Liver (tissue), 8 donors: ENCODE measurements at regions not wholly inside any gene's neighbourhood (a gene's known extent, or its start where the extent isn't known, plus 50 kb on each side); places are given as distances from the start of the nearest gene placed in this dataset.

Experiments
- DNase-seq: peaks from one replicate; pipeline ENCODE4 v3.0.0-alpha.2; 2017; ENCODE audit warnings: low spot score
- H3K27ac ChIP-seq, 2 donors: one replicate each; pipeline ENCODE4 v1.7.0; 2013; ENCODE audit warnings: inconsistent platforms in 2 of 2, low read length in 2 of 2, control low read depth in 1 of 2, low read depth in 1 of 2, mild to moderate bottlenecking in 1 of 2
- H3K27me3 ChIP-seq, 4 donors: one replicate each; pipeline versions ENCODE4 v1.6.1 to v1.7.0; 2013; ENCODE audit warnings: low read length in 3 of 4, inconsistent platforms in 1 of 4, mild to moderate bottlenecking in 1 of 4, moderate library complexity in 1 of 4; ENCODE audit not compliant: control insufficient read depth in 4 of 4, insufficient read depth in 4 of 4
- H3K36me3 ChIP-seq, 4 donors: one replicate each; pipeline versions ENCODE4 v1.6.1 to v1.7.0; 2013; ENCODE audit warnings: low read length in 3 of 4, mild to moderate bottlenecking in 3 of 4, low read depth in 1 of 4, moderate library complexity in 1 of 4; ENCODE audit not compliant: control insufficient read depth in 4 of 4, insufficient read depth in 3 of 4
- H3K4me1 ChIP-seq, 4 donors: one replicate each; pipeline versions ENCODE4 v1.6.1 to v1.7.0; 2013; ENCODE audit warnings: low read length in 3 of 4, mild to moderate bottlenecking in 3 of 4, moderate library complexity in 1 of 4; ENCODE audit not compliant: control insufficient read depth in 4 of 4, insufficient read depth in 4 of 4
- H3K4me3 ChIP-seq, 3 donors: one replicate each; pipeline versions ENCODE4 v1.6.1 to v1.7.0; 2013; ENCODE audit warnings: low read length in 3 of 3, control low read depth in 1 of 3, low read depth in 1 of 3, mild to moderate bottlenecking in 1 of 3
- H3K9ac ChIP-seq, 2 donors: one replicate each; pipeline ENCODE4 v1.7.0; 2013; ENCODE audit warnings: low read length in 2 of 2, mild to moderate bottlenecking in 2 of 2, moderate library complexity in 2 of 2, control low read depth in 1 of 2, low read depth in 1 of 2
- H3K9me3 ChIP-seq, 4 donors: one replicate each; pipeline versions ENCODE4 v1.6.1 to v1.7.0; 2013; ENCODE audit warnings: low read length in 3 of 4; ENCODE audit not compliant: control insufficient read depth in 4 of 4
- ATF3 ChIP-seq: IDR thresholded peaks from 2 replicates; pipeline ENCODE4 v1.6.1; 2016; ENCODE audit warnings: antibody characterized with exemption
- CTCF ChIP-seq: fragments of 150-350 bp; IDR thresholded peaks from 2 replicates; pipeline ENCODE4 v1.5.1; 2017; ENCODE audit warnings: improper control_type of control experiment, low read depth, low read length; ENCODE audit not compliant: missing input control
- EGR1 ChIP-seq, 2 donors: IDR thresholded peaks; 2 replicates each; pipeline ENCODE4 v1.6.1; 2016 to 2018; ENCODE audit warnings: antibody characterized with exemption in 2 of 2, low read depth in 2 of 2
- FOXA1 ChIP-seq: IDR thresholded peaks from 2 replicates; pipeline ENCODE4 v1.6.1; 2016; ENCODE audit warnings: antibody characterized with exemption
- FOXA2 ChIP-seq: IDR thresholded peaks from 2 replicates; pipeline ENCODE4 v1.6.1; 2016; ENCODE audit warnings: antibody characterized with exemption
- GABPA ChIP-seq, 2 donors: IDR thresholded peaks in 1 of 2; conservative IDR thresholded peaks in 1 of 2; 2 replicates each; pipeline ENCODE4 v1.6.1; 2016; ENCODE audit warnings: antibody characterized with exemption in 2 of 2, mild to moderate bottlenecking in 1 of 2, moderate library complexity in 1 of 2
- HNF4A ChIP-seq, 2 donors: conservative IDR thresholded peaks; 2 replicates each; pipeline ENCODE4 v1.6.1; 2016; ENCODE audit warnings: antibody characterized with exemption in 2 of 2, mild to moderate bottlenecking in 2 of 2
- JUND ChIP-seq, 2 donors: IDR thresholded peaks; 2 replicates each; pipeline ENCODE4 v1.6.1; 2016; ENCODE audit warnings: antibody characterized with exemption in 2 of 2
- MAX ChIP-seq: IDR thresholded peaks from 2 replicates; pipeline ENCODE4 v1.6.1; 2016; ENCODE audit warnings: antibody characterized with exemption
- NR2F2 ChIP-seq: IDR thresholded peaks from 2 replicates; pipeline ENCODE4 v1.6.1; 2016; ENCODE audit warnings: antibody characterized with exemption
- RXRA ChIP-seq, 2 donors: IDR thresholded peaks; 2 replicates each; pipeline ENCODE4 v1.6.1; 2017 to 2018; ENCODE audit warnings: antibody characterized with exemption in 2 of 2, mild to moderate bottlenecking in 1 of 2
- SP1 ChIP-seq: IDR thresholded peaks from 2 replicates; pipeline ENCODE4 v1.6.1; 2018; ENCODE audit warnings: antibody characterized with exemption, mild to moderate bottlenecking
- TAF1 ChIP-seq: conservative IDR thresholded peaks from 2 replicates; pipeline ENCODE4 v1.6.1; 2016; ENCODE audit warnings: antibody characterized with exemption, mild to moderate bottlenecking
- YY1 ChIP-seq: IDR thresholded peaks from 2 replicates; pipeline ENCODE4 v1.6.1; 2016; ENCODE audit warnings: antibody characterized with exemption, mild to moderate bottlenecking
- ZBTB33 ChIP-seq: IDR thresholded peaks from 2 replicates; pipeline ENCODE4 v1.6.1; 2016; ENCODE audit warnings: antibody characterized with exemption
- WGBS: extraction: QIAGEN DNeasy Blood & Tissue Kit; methylation state at CpG from one replicate; pipeline ENCODE4 v1.1.7; 2013; 5-methylcytosine and 5-hydroxymethylcytosine counted together
- donor health status: healthy.
- donor health status: healthy.
- donor health status: healthy.
- donor health status: healthy.
- donor health status: healthy.

GRCh38 chr16:8251727-8252126, 338.6 kb downstream of the TMEM114 start (continued):
- no peak for TF ChIP-seq GABPA (IDR thresholded peaks at IDR 0.05 in 1 of 2, conservative IDR thresholded peaks at IDR 0.05 in 1 of 2)

- no peak for DNase-seq
- H3K27ac ChIP-seq: no peak overlapping the region
- H3K9ac ChIP-seq: no peak overlapping the region
- H3K4me1 ChIP-seq: no peaks in the 10 kb centered on the region
- no peaks in the 10 kb centered on the region for H3K36me3 ChIP-seq
- H3K9me3 ChIP-seq: no peaks in the 10 kb centered on the region
- H3K4me3 ChIP-seq: no peak overlapping the region
- 62% methylated on average over 3 of the region's 3 CpGs for WGBS
- TF ChIP-seq EGR1 (IDR thresholded peaks at IDR 0.05; ENCODE audit: low read depth in 2 of 2): no peak
- TF ChIP-seq HNF4A (conservative IDR thresholded peaks at IDR 0.05): no peak
- TF ChIP-seq CTCF: no peak
- TF ChIP-seq NR2F2: no peak
- H3K27me3 ChIP-seq: peaks cover 0 to 7% (median 2%) of the 10 kb centered on the region in 4 donors
Measured at GRCh38 chr16:8251298-8251697, 339.0 kb downstream of the TMEM114 start.

- Histone ChIP-seq H3K27me3 (peaks cover 0 to 7% (median 2%) of the 10 kb centered on the region in 4 donors), H3K36me3 (no peaks in the 10 kb centered on the region), H3K4me3 (no peak overlapping the region), H3K4me1 (no peaks in the 10 kb centered on the region), H3K9me3 (peaks cover 0 to 3% (median 0%) of the 10 kb centered on the region in 4 donors), H3K9ac (no peak overlapping the region), H3K27ac (no peak overlapping the region)
- no peak for DNase-seq
- WGBS: 46% methylated on average over 8 of the region's 8 CpGs
- TF ChIP-seq NR2F2: no peak
- no peak for TF ChIP-seq YY1
- no peak for TF ChIP-seq TAF1
- TF ChIP-seq CTCF: no peak
- no peak for TF ChIP-seq ZBTB33
- no peak for TF ChIP-seq FOXA1
- TF ChIP-seq FOXA2: no peak
- TF ChIP-seq SP1: no peak
- no peak for TF ChIP-seq HNF4A (conservative IDR thresholded peaks at IDR 0.05)
- no peak for TF ChIP-seq MAX
- no peak for TF ChIP-seq ATF3
- TF ChIP-seq JUND (IDR thresholded peaks at IDR 0.05): no peak
- TF ChIP-seq RXRA (IDR thresholded peaks at IDR 0.05): no peak
Measured at GRCh38 chr16:8247993-8248392, 342.3 kb downstream of the TMEM114 start.
